ENCODE measurements at regions not wholly inside any gene's neighbourhood (a gene's known extent, or its start where the extent isn't known, plus 50 kb on each side); places are given as distances from the start of the nearest gene placed in this dataset.

DNA sequence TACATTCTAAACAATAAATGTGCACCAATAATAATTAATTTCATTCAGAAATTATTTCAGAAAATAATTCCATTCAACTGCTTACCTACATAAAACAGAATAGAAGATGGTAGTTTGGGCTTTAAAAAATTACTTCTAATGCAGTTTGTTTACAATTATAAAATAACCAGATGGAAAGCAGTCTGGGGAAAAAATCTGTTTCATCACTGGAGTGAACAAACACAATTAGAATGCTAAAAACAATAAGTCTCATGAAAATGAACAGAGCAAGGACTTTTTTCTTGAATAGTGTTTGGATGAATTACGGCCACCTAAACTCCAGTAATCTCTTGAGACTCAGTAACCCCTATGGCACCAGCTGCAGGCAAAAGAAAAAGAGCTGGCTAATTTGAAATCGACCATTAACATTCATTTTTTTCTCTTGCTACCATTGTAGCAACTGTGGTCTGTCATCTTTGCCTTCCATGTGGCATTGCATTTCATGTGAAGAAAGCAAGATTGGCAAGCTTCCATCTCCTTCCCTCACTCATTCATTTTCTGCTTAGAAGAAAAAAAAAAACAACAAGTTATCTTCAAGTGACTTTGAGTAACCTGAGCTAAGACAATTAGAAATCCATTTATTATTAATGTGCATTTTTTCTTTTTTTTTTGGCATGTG lies 88.4 kb upstream of the CEP85L start:
- no peak for TF ChIP-seq SUZ12 (IDR thresholded peaks at IDR 0.05; ENCODE audit: extremely low read depth, insufficient read depth, insufficient read length)
- TF ChIP-seq YY1 (IDR thresholded peaks at IDR 0.05; ENCODE audit: insufficient read depth, insufficient read length): no peak
- no peak for TF ChIP-seq ZNF274 (IDR thresholded peaks at IDR 0.05; ENCODE audit: low read depth, low read length)
